Thoracic aorta (tissue), 2 donors: ENCODE measurements at regions not wholly inside any gene's neighbourhood (a gene's known extent, or its start where the extent isn't known, plus 50 kb on each side); places are given as distances from the start of the nearest gene placed in this dataset.
A peak's percentile ranks its signal among the peaks of the same experiment; 100 is the strongest.

Experiments
- ATAC-seq: fragments of 150-250 bp; one replicate; pipeline ENCODE4 v1.8.0; 2017; ENCODE audit warnings: low read depth; ENCODE audit not compliant: insufficient number of reproducible peaks, low FRiP score
- DNase-seq: peaks from one replicate; pipeline ENCODE4 v3.0.0-alpha.2; 2020; ENCODE audit warnings: low spot score
- H3K27ac ChIP-seq, 2 donors: fragments of 200-600 bp; sonication (generic); 1 replicate in 1 of 2; 2 replicates in 1 of 2; pipeline ENCODE4 v1.5.1; 2016; ENCODE audit warnings: mild to moderate bottlenecking in 2 of 2, moderate library complexity in 2 of 2
- H3K27me3 ChIP-seq: fragments of 200-600 bp; sonication (generic); replicated peaks from 2 replicates; pipeline ENCODE4 v1.6.0; 2016; ENCODE audit warnings: mild to moderate bottlenecking; ENCODE audit not compliant: insufficient read depth
- H3K36me3 ChIP-seq: fragments of 200-600 bp; sonication (generic); one replicate; pipeline ENCODE4 v1.5.1; 2016
- H3K4me1 ChIP-seq, 2 donors: fragments of 200-600 bp; sonication (generic); 1 replicate in 1 of 2; 2 replicates in 1 of 2; pipeline versions ENCODE4 v1.5.1 to v1.6.0; 2016; ENCODE audit warnings: low read depth in 2 of 2, mild to moderate bottlenecking in 1 of 2; ENCODE audit not compliant: control insufficient read depth in 1 of 2
- H3K4me3 ChIP-seq: fragments of 200-600 bp; sonication (generic); 2 replicates; pipeline ENCODE4 v1.5.1; 2016; ENCODE audit warnings: mild to moderate bottlenecking
- H3K9me3 ChIP-seq: fragments of 200-600 bp; sonication (generic); 2 replicates; pipeline ENCODE4 v1.5.1; 2016
- TF ChIP-seq, protein P1 (sequence below): fragments of 200-600 bp; sonication (generic); IDR thresholded peaks from one replicate; pipeline ENCODE4 v1.5.1; 2019; ENCODE audit warnings: antibody characterized with exemption

DNA sequence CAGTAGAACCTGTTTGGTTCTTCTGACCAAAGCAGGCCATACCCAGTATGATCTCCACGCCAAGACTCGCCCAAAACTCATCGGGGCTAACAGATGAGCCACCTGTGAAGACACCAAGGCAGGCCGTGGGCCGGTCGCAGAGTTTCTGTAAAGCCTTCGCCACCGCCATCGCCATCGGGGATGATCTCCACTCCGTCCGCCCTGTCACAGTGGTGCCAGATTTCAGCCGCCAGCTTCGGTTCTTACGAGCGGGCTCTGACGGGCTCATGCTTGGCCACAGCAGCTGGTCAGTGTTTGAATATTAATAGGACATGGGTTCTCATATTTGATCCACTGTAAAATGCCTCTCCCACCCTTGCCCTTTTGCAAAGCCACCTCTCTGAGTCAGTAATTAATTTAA, 113.2 kb upstream of the TMEM132D start:
- Histone ChIP-seq H3K27me3 (no peaks in the 10 kb centered on the region), H3K27ac (no peak overlapping the region), H3K36me3 (no peaks in the 10 kb centered on the region), H3K4me3 (no peak overlapping the region), H3K9me3 (no peaks in the 10 kb centered on the region), H3K4me1 (no peaks in the 10 kb centered on the region)
- no peak for DNase-seq
- ATAC-seq, result no peak
- TF ChIP-seq, protein P1, sequence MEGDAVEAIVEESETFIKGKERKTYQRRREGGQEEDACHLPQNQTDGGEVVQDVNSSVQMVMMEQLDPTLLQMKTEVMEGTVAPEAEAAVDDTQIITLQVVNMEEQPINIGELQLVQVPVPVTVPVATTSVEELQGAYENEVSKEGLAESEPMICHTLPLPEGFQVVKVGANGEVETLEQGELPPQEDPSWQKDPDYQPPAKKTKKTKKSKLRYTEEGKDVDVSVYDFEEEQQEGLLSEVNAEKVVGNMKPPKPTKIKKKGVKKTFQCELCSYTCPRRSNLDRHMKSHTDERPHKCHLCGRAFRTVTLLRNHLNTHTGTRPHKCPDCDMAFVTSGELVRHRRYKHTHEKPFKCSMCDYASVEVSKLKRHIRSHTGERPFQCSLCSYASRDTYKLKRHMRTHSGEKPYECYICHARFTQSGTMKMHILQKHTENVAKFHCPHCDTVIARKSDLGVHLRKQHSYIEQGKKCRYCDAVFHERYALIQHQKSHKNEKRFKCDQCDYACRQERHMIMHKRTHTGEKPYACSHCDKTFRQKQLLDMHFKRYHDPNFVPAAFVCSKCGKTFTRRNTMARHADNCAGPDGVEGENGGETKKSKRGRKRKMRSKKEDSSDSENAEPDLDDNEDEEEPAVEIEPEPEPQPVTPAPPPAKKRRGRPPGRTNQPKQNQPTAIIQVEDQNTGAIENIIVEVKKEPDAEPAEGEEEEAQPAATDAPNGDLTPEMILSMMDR, result no peak

DNA sequence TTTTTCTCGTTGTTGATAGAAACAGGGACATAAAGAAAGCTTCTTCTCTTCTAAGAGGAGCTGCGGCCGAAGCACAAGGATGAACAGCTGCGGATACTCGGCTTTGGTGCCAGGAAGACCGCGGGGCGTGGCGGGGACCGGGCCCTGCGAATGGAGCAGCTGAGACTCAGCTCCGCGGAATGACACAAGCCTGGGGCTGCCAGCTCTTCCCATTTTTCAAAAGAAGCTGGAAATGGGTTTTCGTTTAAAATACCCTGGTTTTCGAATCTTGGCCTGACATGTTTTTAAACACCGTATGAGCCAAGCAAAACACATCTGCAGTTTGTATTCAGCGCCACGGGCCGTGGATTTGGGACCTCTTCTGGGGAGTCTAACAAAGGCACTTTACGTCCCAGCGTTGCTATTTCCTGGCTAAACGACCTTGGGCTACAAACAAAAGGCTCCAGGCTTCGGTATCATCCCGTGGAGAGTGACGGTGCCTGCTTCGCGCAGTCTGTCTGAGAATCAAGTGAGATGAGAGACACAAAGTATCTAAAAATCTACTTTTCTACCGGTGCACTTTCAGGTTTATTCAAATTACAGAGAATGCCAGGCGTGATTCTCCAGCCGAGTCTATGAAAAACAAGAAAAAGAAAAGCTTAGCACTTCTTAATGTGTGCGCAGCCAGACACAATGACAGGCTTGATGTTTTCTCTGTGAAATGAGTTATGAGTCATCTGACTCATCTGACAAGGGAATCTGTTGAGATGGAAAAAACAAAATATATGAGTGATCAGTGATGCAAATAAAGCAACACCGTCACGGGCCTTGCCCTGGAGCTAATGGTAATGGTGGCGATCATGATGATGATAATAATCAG, 114.0 kb upstream of the TMEM132D start:
- no peaks in the 10 kb centered on the region for H3K27me3 ChIP-seq

DNA sequence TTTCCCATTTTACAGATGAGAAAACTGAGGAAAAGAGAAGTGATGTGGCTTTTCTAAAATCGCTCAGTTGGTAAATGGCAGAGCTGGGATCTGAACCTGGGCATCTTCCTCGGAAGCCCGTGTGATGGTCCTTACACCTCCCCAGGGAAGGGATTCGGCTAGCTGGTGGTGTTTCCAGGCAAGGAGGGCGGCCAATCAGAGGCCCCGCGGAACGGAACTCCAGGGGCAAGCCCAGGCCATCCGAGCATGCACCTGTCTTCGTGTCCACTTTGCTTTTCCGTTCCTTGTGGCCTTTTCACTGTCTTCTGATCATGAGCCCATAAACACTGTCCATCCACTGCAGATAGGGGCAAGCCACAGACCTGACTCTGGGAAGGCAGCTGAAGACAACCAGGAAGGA, 114.8 kb upstream of the TMEM132D start:
- no peaks in the 10 kb centered on the region for H3K4me1 ChIP-seq
- no peaks in the 10 kb centered on the region for H3K36me3 ChIP-seq
- ATAC-seq, result no peak
- no peak overlapping the region for H3K27ac ChIP-seq
- no peak overlapping the region for H3K4me3 ChIP-seq
- H3K27me3 ChIP-seq, result no peaks in the 10 kb centered on the region
- no peaks in the 10 kb centered on the region for H3K9me3 ChIP-seq
- DNase-seq, result no peak
- TF ChIP-seq, protein P1, result no peak

More for the DNA sequence above, 114.0 kb upstream of the TMEM132D start:
- no peaks in the 10 kb centered on the region for H3K4me1 ChIP-seq
- TF ChIP-seq, protein P1, result no peak
- ATAC-seq (no peak), DNase-seq (no peak)
- H3K27ac ChIP-seq, result no peak overlapping the region
- H3K36me3 ChIP-seq, result no peaks in the 10 kb centered on the region
- no peaks in the 10 kb centered on the region for H3K9me3 ChIP-seq
- peak overlapping the region; percentile 16 for H3K4me3 ChIP-seq

DNA sequence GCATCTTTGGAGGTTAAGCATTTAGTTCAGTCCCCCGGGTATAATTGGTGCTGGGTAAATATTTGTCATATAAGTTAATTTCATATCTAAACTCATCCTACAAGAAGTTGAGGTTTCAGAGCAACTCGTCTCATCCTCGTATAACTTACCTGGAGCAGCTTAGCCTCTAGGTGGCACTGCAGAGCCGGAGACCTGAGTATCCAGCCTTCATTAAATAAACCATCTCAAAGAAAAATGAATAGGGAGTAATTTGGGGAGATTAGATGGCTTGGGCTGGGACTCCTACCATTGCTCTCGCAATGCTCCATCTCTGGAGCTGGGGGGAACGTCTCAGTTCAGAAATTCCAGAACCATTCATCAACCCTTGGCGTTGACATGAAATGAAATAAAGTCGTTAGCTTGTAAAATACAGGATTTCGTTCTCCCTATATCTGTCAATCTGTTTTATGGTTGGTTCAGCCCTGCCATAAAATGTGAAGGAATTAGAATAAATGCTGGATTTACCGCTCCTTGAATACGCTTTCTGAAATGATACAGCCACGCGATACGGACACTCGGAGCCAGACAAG, 122.9 kb upstream of the TMEM132D start:
- DNase-seq, result no peak
- TF ChIP-seq, protein P1, result no peak
- Histone ChIP-seq H3K27me3 (no peaks in the 10 kb centered on the region), H3K9me3 (no peaks in the 10 kb centered on the region), H3K27ac (no peak overlapping the region), H3K4me3 (no peak overlapping the region), H3K4me1 (no peaks in the 10 kb centered on the region), H3K36me3 (no peaks in the 10 kb centered on the region)
- no peak for ATAC-seq

- Histone ChIP-seq H3K27me3 (no peaks in the 10 kb centered on the region), H3K4me3 (no peak overlapping the region), H3K36me3 (no peaks in the 10 kb centered on the region), H3K4me1 (no peaks in the 10 kb centered on the region), H3K27ac (no peak overlapping the region), H3K9me3 (no peaks in the 10 kb centered on the region)
- no peak for DNase-seq
- ATAC-seq, result no peak
- TF ChIP-seq, protein P1, result no peak
These were observed 124.0 kb upstream of the TMEM132D start for GRCh38 chr12:130027798-130028197.
